ENCODE measurements at regions not wholly inside any gene's neighbourhood (a gene's known extent, or its start where the extent isn't known, plus 50 kb on each side); places are given as distances from the start of the nearest gene placed in this dataset.

DNA sequence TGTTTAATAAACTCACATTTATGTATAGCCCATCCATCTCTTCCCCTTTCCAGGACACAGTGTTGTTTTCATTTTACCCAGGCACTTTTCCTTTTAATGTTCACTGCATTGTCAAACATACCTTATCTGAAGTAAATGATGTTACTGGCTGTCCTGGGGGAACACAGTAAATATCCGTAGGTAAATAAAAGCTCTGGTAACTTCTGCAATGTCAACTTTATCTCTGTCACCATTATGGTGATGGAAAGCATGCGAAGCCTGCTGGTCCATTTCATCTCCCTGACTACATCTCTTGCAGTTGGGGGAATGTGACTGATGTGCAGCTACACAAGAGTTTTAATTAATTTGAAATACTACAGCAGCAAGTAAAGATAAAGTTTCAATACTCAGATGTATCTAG lies 1162.1 kb upstream of the SEMA6A start:
- TF ChIP-seq, protein P1, sequence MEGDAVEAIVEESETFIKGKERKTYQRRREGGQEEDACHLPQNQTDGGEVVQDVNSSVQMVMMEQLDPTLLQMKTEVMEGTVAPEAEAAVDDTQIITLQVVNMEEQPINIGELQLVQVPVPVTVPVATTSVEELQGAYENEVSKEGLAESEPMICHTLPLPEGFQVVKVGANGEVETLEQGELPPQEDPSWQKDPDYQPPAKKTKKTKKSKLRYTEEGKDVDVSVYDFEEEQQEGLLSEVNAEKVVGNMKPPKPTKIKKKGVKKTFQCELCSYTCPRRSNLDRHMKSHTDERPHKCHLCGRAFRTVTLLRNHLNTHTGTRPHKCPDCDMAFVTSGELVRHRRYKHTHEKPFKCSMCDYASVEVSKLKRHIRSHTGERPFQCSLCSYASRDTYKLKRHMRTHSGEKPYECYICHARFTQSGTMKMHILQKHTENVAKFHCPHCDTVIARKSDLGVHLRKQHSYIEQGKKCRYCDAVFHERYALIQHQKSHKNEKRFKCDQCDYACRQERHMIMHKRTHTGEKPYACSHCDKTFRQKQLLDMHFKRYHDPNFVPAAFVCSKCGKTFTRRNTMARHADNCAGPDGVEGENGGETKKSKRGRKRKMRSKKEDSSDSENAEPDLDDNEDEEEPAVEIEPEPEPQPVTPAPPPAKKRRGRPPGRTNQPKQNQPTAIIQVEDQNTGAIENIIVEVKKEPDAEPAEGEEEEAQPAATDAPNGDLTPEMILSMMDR (conservative IDR thresholded peaks at IDR 0.05 in 1 of 2, IDR thresholded peaks at IDR 0.05 in 1 of 2; ENCODE audit: extremely low read depth in 1 of 2, insufficient read depth in 1 of 2, low read depth in 1 of 2, low read length in 2 of 2), result no peak
- no peak for TF ChIP-seq EZH2 (IDR thresholded peaks at IDR 0.05; ENCODE audit: borderline replicate concordance, low read length)

All from mammary epithelial cell (primary cell).